K562 (cell line): ENCODE measurements at regions not wholly inside any gene's neighbourhood (a gene's known extent, or its start where the extent isn't known, plus 50 kb on each side); places are given as distances from the start of the nearest gene placed in this dataset.

ENCODE experiments used
- ATAC-seq: fragments of 200-7000 bp; cut with Tn5 transposase; 3 replicates; pipeline ENCODE4 v1.9.1; 2020; ENCODE audit warnings: moderate library complexity
- BruUV-seq: library from RNA; stranded (reverse); fragments of 400-500 nt; replicated peaks from 2 replicates; lab custom pipeline; 2021; lab: Mats Ljungman, UMichigan
- CTCF ChIA-PET: fragments of 300-600 bp; formaldehyde crosslinking; extraction: SDS; loops from one replicate; lab custom pipeline; 2021; ENCODE audit warnings: low intra/inter-chr PET ratio; lab: Yijun Ruan, JAX
- POLR2A ChIA-PET: fragments of 300-600, 350-650 bp; sonication (Branson Sonifier 250); formaldehyde crosslinking; extraction: SDS; loops from one replicate; lab custom pipeline; 2021; ENCODE audit warnings: antibody characterized with exemption, inconsistent platforms; lab: Yijun Ruan, JAX
- DNase-seq, 4 experiments: peaks; one replicate each; pipeline versions ENCODE4 v3.0.0 to v3.0.0-alpha.2; 2011 to 2018; ENCODE audit warnings: low spot score in 3 of 4, mixed read lengths in 3 of 4; ENCODE audit errors: extremely low read depth in 1 of 4
- FAIRE-seq: peaks from 2 replicates; lab custom pipeline; 2011; peaks lifted over from hg19 to GRCh38; lab: Jason Lieb, UNC
- H2AFZ ChIP-seq: 2 replicates; pipeline ENCODE4 v1.6.0; 2011; ENCODE audit warnings: low read depth, low read length, control low read depth, inconsistent platforms
- H3K27ac ChIP-seq: fragments of 200-600 bp; 3 replicates; pipeline ENCODE4 v1.8.0; 2011; ENCODE audit warnings: low read depth, mild to moderate bottlenecking, control low read depth, inconsistent platforms, low read length, moderate library complexity, mixed read lengths; ENCODE audit errors: extremely low read depth
- H3K27me3 ChIP-seq, 2 experiments: fragments of 300-600 bp in 1 of 2; 2 replicates in 1 of 2; 3 replicates in 1 of 2; pipeline versions ENCODE4 v1.6.0 to v1.8.0; 2011; ENCODE audit warnings: inconsistent platforms in 2 of 2, low read length in 2 of 2, mild to moderate bottlenecking in 1 of 2, mixed read lengths in 1 of 2, moderate library complexity in 1 of 2; ENCODE audit not compliant: control insufficient read depth in 2 of 2, insufficient read depth in 2 of 2
- H3K36me3 ChIP-seq: fragments of 300-600 bp; 3 replicates; pipeline ENCODE4 v1.8.0; 2011; ENCODE audit warnings: mild to moderate bottlenecking, low read length, inconsistent platforms; ENCODE audit not compliant: control insufficient read depth, insufficient read depth
- H3K4me1 ChIP-seq, 2 experiments: fragments of 200-600 bp in 1 of 2; replicated peaks in 1 of 2; 2 replicates in 1 of 2; 3 replicates in 1 of 2; pipeline versions ENCODE4 v1.5.1 to v1.8.0; 2011; ENCODE audit warnings: inconsistent platforms in 2 of 2, low read length in 2 of 2, mild to moderate bottlenecking in 1 of 2, mixed read lengths in 1 of 2, moderate library complexity in 1 of 2; ENCODE audit not compliant: control insufficient read depth in 2 of 2, insufficient read depth in 2 of 2
- H3K4me2 ChIP-seq: 2 replicates; pipeline ENCODE4 v1.6.1; 2011; ENCODE audit warnings: low read length, control low read depth, inconsistent platforms, mixed read lengths; ENCODE audit not compliant: insufficient read depth
- H3K4me3 ChIP-seq: fragments of 200-600 bp; sonication (generic), shearing (Covaris generic); 2 replicates; pipeline ENCODE4 v1.5.1; 2016; ENCODE audit warnings: control low read depth, inconsistent platforms
- H3K79me2 ChIP-seq: fragments of 200-600 bp; 3 replicates; pipeline ENCODE4 v1.8.0; 2011; ENCODE audit warnings: low read length, inconsistent platforms; ENCODE audit not compliant: control insufficient read depth, insufficient read depth
- H3K9ac ChIP-seq, 2 experiments: 2 replicates each; pipeline versions ENCODE4 v1.6.0 to v1.6.1; 2011; ENCODE audit warnings: low read depth in 2 of 2, low read length in 2 of 2, control low read depth in 1 of 2, inconsistent platforms in 1 of 2, mild to moderate bottlenecking in 1 of 2, mixed read lengths in 1 of 2; ENCODE audit not compliant: insufficient read depth in 1 of 2
- H3K9me1 ChIP-seq: one replicate; pipeline ENCODE4 v1.6.0; 2011; ENCODE audit warnings: inconsistent platforms, mild to moderate bottlenecking, low read length, moderate library complexity; ENCODE audit not compliant: control insufficient read depth, insufficient read depth
- H3K9me3 ChIP-seq: replicated peaks from 2 replicates; pipeline ENCODE4 v1.5.1; 2011; ENCODE audit warnings: low read depth, low read length, inconsistent platforms; ENCODE audit not compliant: control insufficient read depth, insufficient read depth
- H4K20me1 ChIP-seq: replicated peaks from 2 replicates; pipeline ENCODE4 v1.6.1; 2011; ENCODE audit warnings: low read length, inconsistent platforms, mixed read lengths; ENCODE audit not compliant: control insufficient read depth, insufficient read depth
- ARID2 ChIP-seq: fragments of 450-650 bp; IDR thresholded peaks from 2 replicates; pipeline ENCODE4 v1.6.1; 2017; ENCODE audit warnings: antibody characterized with exemption, mild to moderate bottlenecking
- CBX8 ChIP-seq: fragments of 200-600 bp; sonication (generic); IDR thresholded peaks from 2 replicates; pipeline ENCODE4 v1.6.1; 2012; ENCODE audit warnings: borderline replicate concordance, mixed run types, low read depth, mild to moderate bottlenecking, moderate library complexity, mixed read lengths, low read length, control low read depth, inconsistent platforms; ENCODE audit not compliant: poor library complexity, severe bottlenecking; ENCODE audit errors: extremely low read depth
- CCNT2 ChIP-seq: IDR thresholded peaks from 2 replicates; pipeline ENCODE4 v1.6.1; 2011; ENCODE audit warnings: borderline replicate concordance, low read depth, mild to moderate bottlenecking, moderate library complexity, mixed read lengths, low read length; ENCODE audit not compliant: insufficient read length; ENCODE audit errors: extremely low read depth
- EZH2 ChIP-seq: IDR thresholded peaks from 2 replicates; pipeline ENCODE4 v1.6.1; 2012; ENCODE audit warnings: low read depth, mild to moderate bottlenecking, inconsistent platforms, low read length, borderline replicate concordance
- GATA2 ChIP-seq: sonication (generic); formaldehyde crosslinking; IDR thresholded peaks from 2 replicates; pipeline ENCODE4 v1.4.0; 2020; ENCODE audit warnings: mild to moderate bottlenecking, missing genetic modification reagents
- IFI16 ChIP-seq: fragments of 250-450 bp; sonication (Bioruptor Pico); IDR thresholded peaks from 2 replicates; pipeline ENCODE4 v2.1.2; 2022; ENCODE audit warnings: mild to moderate bottlenecking, inconsistent platforms
- MEF2D ChIP-seq: conservative IDR thresholded peaks from 2 replicates; pipeline ENCODE4 v1.6.1; 2016; ENCODE audit warnings: low read depth, missing genetic modification characterization, missing compliant biosample characterization
- MTA3 ChIP-seq: fragments of 450-650 bp; formaldehyde crosslinking; IDR thresholded peaks from 2 replicates; pipeline ENCODE4 v1.6.1; 2017; ENCODE audit warnings: mild to moderate bottlenecking, borderline replicate concordance
- PHF21A ChIP-seq: fragments of 450-650 bp; IDR thresholded peaks from 2 replicates; pipeline ENCODE4 v1.6.1; 2017; ENCODE audit warnings: low read depth, borderline replicate concordance
- POLR2AphosphoS5 ChIP-seq: IDR thresholded peaks from 2 replicates; pipeline ENCODE4 v1.6.1; 2011; ENCODE audit warnings: mild to moderate bottlenecking, low read depth, low read length, moderate library complexity; ENCODE audit not compliant: control insufficient read depth, insufficient read depth
- SMAD1 ChIP-seq: fragments of 150-350 bp; IDR thresholded peaks from 2 replicates; pipeline ENCODE4 v1.6.1; 2014; ENCODE audit warnings: low read length, low read depth; ENCODE audit not compliant: partially characterized antibody
- SPI1 ChIP-seq: IDR thresholded peaks from 2 replicates; pipeline ENCODE4 v1.6.1; 2011; ENCODE audit warnings: low read depth, low read length, control low read depth, borderline replicate concordance
- TCF7 ChIP-seq: sonication (generic); IDR thresholded peaks from 2 replicates; pipeline ENCODE4 v1.6.1; 2016; ENCODE audit warnings: antibody characterized with exemption, borderline replicate concordance
- TCF7L2 ChIP-seq: fragments of 150-350 bp; IDR thresholded peaks from 2 replicates; pipeline ENCODE4 v1.6.1; 2016; ENCODE audit warnings: low read depth, mild to moderate bottlenecking, low read length, moderate library complexity
- XRCC4 ChIP-seq: IDR thresholded peaks from one replicate; pipeline ENCODE4 v1.6.1; 2011; ENCODE audit not compliant: insufficient read depth, insufficient read length; ENCODE audit errors: extremely low read depth
- ZSCAN32 ChIP-seq: fragments of 450-650 bp; formaldehyde crosslinking; IDR thresholded peaks from 2 replicates; pipeline ENCODE4 v1.4.0; 2020; ENCODE audit warnings: mild to moderate bottlenecking, moderate library complexity
- WGBS: fragments of 100-300 bp; shearing (Covaris generic); methylation state at CpG from one replicate; pipeline ENCODE4 v1.1.6; 2016; ENCODE audit warnings: low coverage, mixed read lengths; ENCODE audit not compliant: insufficient coverage; ENCODE audit errors: missing lambda C conversion rate; 5-methylcytosine and 5-hydroxymethylcytosine counted together
- in situ Hi-C: fragments of 300-500 bp; cut with MboI; formaldehyde crosslinking; loops from 4 replicates; pipeline ENCODE4 v1.15.0; 2018; ENCODE audit warnings: inconsistent platforms, mixed read lengths
- intact Hi-C: fragments of 100-400 bp; cut with micrococcal nuclease; formaldehyde crosslinking; loops from 2 replicates; pipeline ENCODE4 v1.14.2; 2022
- TF ChIP-seq, protein P1 (sequence below): conservative IDR thresholded peaks from 2 replicates; pipeline ENCODE4 v1.6.1; 2011; ENCODE audit warnings: low read depth, mild to moderate bottlenecking, low read length; ENCODE audit not compliant: control insufficient read depth

GRCh38 chr13:34405410-34406181, 536.5 kb upstream of the NBEA start:
- no peaks in the 10 kb centered on the region for H3K4me1 ChIP-seq
- no TSS peak for BruUV-seq
- H3K27ac ChIP-seq: no peak overlapping the region
- no peaks in the 10 kb centered on the region for H3K79me2 ChIP-seq
- no peaks in the 10 kb centered on the region for H3K9me3 ChIP-seq
- 0% methylated on average over 3 of the region's 4 CpGs for WGBS
- H3K9ac ChIP-seq: no peak overlapping the region
- ChIA-PET CTCF (no interaction called here), POLR2A (no interaction called here)
- H3K36me3 ChIP-seq: no peaks in the 10 kb centered on the region
- intact Hi-C loops (no loop called here), in situ Hi-C loops (no loop called here)
- FAIRE-seq: no peak
- no peak overlapping the region for H3K4me3 ChIP-seq
- no peak for DNase-seq
- no peak for ATAC-seq
- no peaks in the 10 kb centered on the region for H3K9me1 ChIP-seq
- H2AFZ ChIP-seq: no peak overlapping the region
- no peaks in the 10 kb centered on the region for H3K27me3 ChIP-seq
- no peak overlapping the region for H3K4me2 ChIP-seq
- H4K20me1 ChIP-seq: no peaks in the 10 kb centered on the region
- TF ChIP-seq MEF2D (tag) (no peak), SMAD1 (no peak), IFI16 (CRISPR knock-in tag) (no peak), POLR2AphosphoS5 (no peak), ZSCAN32 (CRISPR knock-in tag) (no peak), CBX8 (no peak), XRCC4 (no peak), TCF7 (no peak), CCNT2 (no peak), EZH2 (no peak), MTA3 (no peak), ARID2 (no peak), SPI1 (no peak), GATA2 (CRISPR knock-in tag) (no peak), PHF21A (no peak), TCF7L2 (no peak)
- TF ChIP-seq, protein P1, sequence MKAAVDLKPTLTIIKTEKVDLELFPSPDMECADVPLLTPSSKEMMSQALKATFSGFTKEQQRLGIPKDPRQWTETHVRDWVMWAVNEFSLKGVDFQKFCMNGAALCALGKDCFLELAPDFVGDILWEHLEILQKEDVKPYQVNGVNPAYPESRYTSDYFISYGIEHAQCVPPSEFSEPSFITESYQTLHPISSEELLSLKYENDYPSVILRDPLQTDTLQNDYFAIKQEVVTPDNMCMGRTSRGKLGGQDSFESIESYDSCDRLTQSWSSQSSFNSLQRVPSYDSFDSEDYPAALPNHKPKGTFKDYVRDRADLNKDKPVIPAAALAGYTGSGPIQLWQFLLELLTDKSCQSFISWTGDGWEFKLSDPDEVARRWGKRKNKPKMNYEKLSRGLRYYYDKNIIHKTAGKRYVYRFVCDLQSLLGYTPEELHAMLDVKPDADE: no peak
